HepG2 (cell line): ENCODE measurements at regions not wholly inside any gene's neighbourhood (a gene's known extent, or its start where the extent isn't known, plus 50 kb on each side); places are given as distances from the start of the nearest gene placed in this dataset.

Experiments
- ATAC-seq: fragments of 200-7000 bp; cut with Tn5 transposase; 3 replicates; pipeline ENCODE4 v1.9.1; 2020; ENCODE audit warnings: mild to moderate bottlenecking, moderate library complexity
- BruUV-seq: library from RNA; stranded (reverse); fragments of 400-500 nt; replicated peaks from 2 replicates; lab custom pipeline; 2021; lab: Mats Ljungman, UMichigan
- CTCF ChIA-PET: fragments of 300-600 bp; formaldehyde crosslinking; extraction: SDS; loops from one replicate; lab custom pipeline; 2021; ENCODE audit warnings: low total read pairs, inconsistent platforms, low intra/inter-chr PET ratio; lab: Yijun Ruan, JAX
- POLR2A ChIA-PET: fragments of 350-600 bp; sonication (Branson Sonifier 250); formaldehyde crosslinking; loops from one replicate; lab custom pipeline; 2020; ENCODE audit warnings: antibody characterized with exemption, inconsistent platforms; lab: Yijun Ruan, JAX
- DNase-seq: peaks from one replicate; pipeline ENCODE4 v3.0.0-alpha.2; 2015; ENCODE audit warnings: low spot score
- FAIRE-seq: peaks from 3 replicates; lab custom pipeline; 2011; peaks lifted over from hg19 to GRCh38; lab: Jason Lieb, UNC
- H2AFZ ChIP-seq: one replicate; pipeline ENCODE4 v1.6.1; 2011; ENCODE audit warnings: low read length, inconsistent platforms
- H3K27ac ChIP-seq: fragments of 300-600 bp; 3 replicates; pipeline ENCODE4 v1.8.0; 2011; ENCODE audit warnings: mixed run types, mild to moderate bottlenecking, mixed read lengths, low read length, inconsistent platforms; ENCODE audit not compliant: insufficient read depth; ENCODE audit errors: extremely low read length
- H3K27me3 ChIP-seq, 2 experiments: fragments of 200-600 bp in 1 of 2; 2 replicates in 1 of 2; 3 replicates in 1 of 2; pipeline versions ENCODE4 v1.6.0 to v1.8.0; 2011; ENCODE audit warnings: low read length in 2 of 2, mild to moderate bottlenecking in 2 of 2, moderate library complexity in 2 of 2, inconsistent platforms in 1 of 2; ENCODE audit not compliant: insufficient read depth in 2 of 2, control insufficient read depth in 1 of 2
- H3K36me3 ChIP-seq, 2 experiments: fragments of 200-600 bp in 1 of 2; replicated peaks in 1 of 2; 2 replicates in 1 of 2; 3 replicates in 1 of 2; pipeline versions ENCODE4 v1.5.1 to v1.8.0; 2011; ENCODE audit warnings: low read length in 2 of 2, inconsistent platforms in 1 of 2; ENCODE audit not compliant: insufficient read depth in 2 of 2, control insufficient read depth in 1 of 2
- H3K4me1 ChIP-seq: 2 replicates; pipeline ENCODE4 v1.5.1; 2012; ENCODE audit warnings: low read length, inconsistent platforms; ENCODE audit not compliant: insufficient read depth
- H3K4me2 ChIP-seq: 2 replicates; pipeline ENCODE4 v1.6.0; 2011; ENCODE audit warnings: low read depth, low read length, inconsistent platforms
- H3K4me3 ChIP-seq, 3 experiments: fragments of 200-600 bp in 1 of 3; sonication (generic), shearing (Covaris generic) in 1 of 3; replicated peaks in 1 of 3; 2 replicates each; pipeline ENCODE4 v1.5.1; 2011 to 2016; ENCODE audit warnings: low read length in 3 of 3, inconsistent platforms in 2 of 3, low read depth in 2 of 3, mild to moderate bottlenecking in 2 of 3, control low read depth in 1 of 3, mixed read lengths in 1 of 3; ENCODE audit not compliant: insufficient read depth in 1 of 3
- H3K79me2 ChIP-seq: one replicate; pipeline ENCODE4 v1.6.1; 2011; ENCODE audit warnings: low read length, inconsistent platforms; ENCODE audit not compliant: insufficient read depth
- H3K9ac ChIP-seq: 2 replicates; pipeline ENCODE4 v1.6.0; 2011; ENCODE audit warnings: mild to moderate bottlenecking, low read depth, low read length, inconsistent platforms; ENCODE audit not compliant: insufficient read depth
- H3K9me3 ChIP-seq: 2 replicates; pipeline ENCODE4 v1.5.1; 2012; ENCODE audit warnings: mild to moderate bottlenecking, low read length
- H4K20me1 ChIP-seq: 2 replicates; pipeline ENCODE4 v1.6.0; 2011; ENCODE audit warnings: inconsistent platforms, mild to moderate bottlenecking, low read length, moderate library complexity; ENCODE audit not compliant: insufficient read depth
- HOXA9 ChIP-seq: sonication (generic); formaldehyde crosslinking; IDR thresholded peaks from 2 replicates; pipeline ENCODE4 v1.8.1; 2022; ENCODE audit warnings: missing genetic modification reagents, mild to moderate bottlenecking, moderate library complexity, borderline replicate concordance
- HOXD1 ChIP-seq: sonication (generic); formaldehyde crosslinking; IDR thresholded peaks from 2 replicates; pipeline ENCODE4 v1.5.0; 2020; ENCODE audit warnings: missing genetic modification reagents
- SUZ12 ChIP-seq: fragments of 150-350 bp; IDR thresholded peaks from 2 replicates; pipeline ENCODE4 v1.6.1; 2014; ENCODE audit warnings: low read depth, low read length
- U2AF1 ChIP-seq: fragments of 200-400 bp; formaldehyde crosslinking; optimal IDR thresholded peaks from 2 replicates; pipeline ENCODE3; 2017; ENCODE audit warnings: mild to moderate bottlenecking, low read depth, low read length
- ZNF143 ChIP-seq: sonication (generic); formaldehyde crosslinking; IDR thresholded peaks from 2 replicates; pipeline ENCODE4 v1.4.0; 2020; ENCODE audit warnings: missing genetic modification reagents
- ZNF501 ChIP-seq: sonication (generic); formaldehyde crosslinking; IDR thresholded peaks from 2 replicates; pipeline ENCODE4 v1.5.1; 2020; ENCODE audit warnings: mild to moderate bottlenecking, moderate library complexity, missing genetic modification reagents
- ZNF552 ChIP-seq: sonication (generic); formaldehyde crosslinking; IDR thresholded peaks from 2 replicates; pipeline ENCODE4 v1.9.0; 2022; ENCODE audit warnings: missing genetic modification reagents, mild to moderate bottlenecking, borderline replicate concordance
- ZSCAN31 ChIP-seq: sonication (generic); formaldehyde crosslinking; IDR thresholded peaks from 2 replicates; pipeline ENCODE4 v1.5.0; 2020; ENCODE audit warnings: low read depth, mild to moderate bottlenecking, missing genetic modification reagents
- WGBS: methylation state at CpG from one replicate; pipeline ENCODE4 v1.1.6; 2017; ENCODE audit warnings: low lambda C conversion rate; 5-methylcytosine and 5-hydroxymethylcytosine counted together
- in situ Hi-C: cut with HindIII; loops from 2 replicates; pipeline ENCODE4 v1.10.0; 2017; ENCODE audit warnings: low pct_unique_long_range_greater_than_20kb; ENCODE audit not compliant: extremely low pct_ligation_motif_present
- intact Hi-C: fragments of 100-400 bp; cut with micrococcal nuclease; formaldehyde crosslinking; loops from one replicate; pipeline ENCODE4 v1.10.0; 2022; ENCODE audit not compliant: unreplicated experiment
- TF ChIP-seq, protein P1 (sequence below): sonication (generic); formaldehyde crosslinking; IDR thresholded peaks from 2 replicates; pipeline ENCODE4 v1.4.0; 2020; ENCODE audit warnings: missing genetic modification reagents
- TF ChIP-seq, protein P2 (sequence below): sonication (generic); formaldehyde crosslinking; IDR thresholded peaks from 2 replicates; pipeline ENCODE4 v1.4.0; 2020; ENCODE audit warnings: missing genetic modification reagents, borderline replicate concordance
- TF ChIP-seq, protein P3 (sequence below): sonication (generic); formaldehyde crosslinking; IDR thresholded peaks from 2 replicates; pipeline ENCODE4 v1.4.0; 2020; ENCODE audit warnings: missing genetic modification reagents
- TF ChIP-seq, protein P4 (sequence below): sonication (generic); formaldehyde crosslinking; IDR thresholded peaks from 2 replicates; pipeline ENCODE4 v1.4.0; 2020; ENCODE audit warnings: missing genetic modification reagents, borderline replicate concordance

DNA sequence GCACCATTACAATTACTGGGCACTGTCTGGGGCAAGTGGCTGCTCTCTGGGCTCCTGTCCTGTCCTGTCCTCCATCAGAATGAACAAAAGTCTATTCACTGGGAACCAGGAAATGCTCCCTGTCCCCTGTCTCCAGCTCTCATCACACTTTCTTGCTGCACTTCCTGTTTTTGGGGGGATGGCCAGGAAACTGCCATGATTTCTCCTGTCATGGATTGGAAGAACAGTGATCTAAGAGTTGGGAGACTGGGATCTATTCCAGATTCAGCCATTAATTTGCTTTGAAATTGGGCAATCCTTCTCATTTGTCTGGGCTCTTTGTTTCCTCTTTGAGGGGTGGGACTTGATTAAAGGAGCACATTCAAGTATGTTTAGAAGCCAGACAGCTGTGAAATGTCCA, 61.4 kb upstream of the KIRREL3 start (continued):
- TF ChIP-seq, protein P1, sequence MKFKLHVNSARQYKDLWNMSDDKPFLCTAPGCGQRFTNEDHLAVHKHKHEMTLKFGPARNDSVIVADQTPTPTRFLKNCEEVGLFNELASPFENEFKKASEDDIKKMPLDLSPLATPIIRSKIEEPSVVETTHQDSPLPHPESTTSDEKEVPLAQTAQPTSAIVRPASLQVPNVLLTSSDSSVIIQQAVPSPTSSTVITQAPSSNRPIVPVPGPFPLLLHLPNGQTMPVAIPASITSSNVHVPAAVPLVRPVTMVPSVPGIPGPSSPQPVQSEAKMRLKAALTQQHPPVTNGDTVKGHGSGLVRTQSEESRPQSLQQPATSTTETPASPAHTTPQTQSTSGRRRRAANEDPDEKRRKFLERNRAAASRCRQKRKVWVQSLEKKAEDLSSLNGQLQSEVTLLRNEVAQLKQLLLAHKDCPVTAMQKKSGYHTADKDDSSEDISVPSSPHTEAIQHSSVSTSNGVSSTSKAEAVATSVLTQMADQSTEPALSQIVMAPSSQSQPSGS (CRISPR knock-in tag): no peak
- TF ChIP-seq, protein P2, sequence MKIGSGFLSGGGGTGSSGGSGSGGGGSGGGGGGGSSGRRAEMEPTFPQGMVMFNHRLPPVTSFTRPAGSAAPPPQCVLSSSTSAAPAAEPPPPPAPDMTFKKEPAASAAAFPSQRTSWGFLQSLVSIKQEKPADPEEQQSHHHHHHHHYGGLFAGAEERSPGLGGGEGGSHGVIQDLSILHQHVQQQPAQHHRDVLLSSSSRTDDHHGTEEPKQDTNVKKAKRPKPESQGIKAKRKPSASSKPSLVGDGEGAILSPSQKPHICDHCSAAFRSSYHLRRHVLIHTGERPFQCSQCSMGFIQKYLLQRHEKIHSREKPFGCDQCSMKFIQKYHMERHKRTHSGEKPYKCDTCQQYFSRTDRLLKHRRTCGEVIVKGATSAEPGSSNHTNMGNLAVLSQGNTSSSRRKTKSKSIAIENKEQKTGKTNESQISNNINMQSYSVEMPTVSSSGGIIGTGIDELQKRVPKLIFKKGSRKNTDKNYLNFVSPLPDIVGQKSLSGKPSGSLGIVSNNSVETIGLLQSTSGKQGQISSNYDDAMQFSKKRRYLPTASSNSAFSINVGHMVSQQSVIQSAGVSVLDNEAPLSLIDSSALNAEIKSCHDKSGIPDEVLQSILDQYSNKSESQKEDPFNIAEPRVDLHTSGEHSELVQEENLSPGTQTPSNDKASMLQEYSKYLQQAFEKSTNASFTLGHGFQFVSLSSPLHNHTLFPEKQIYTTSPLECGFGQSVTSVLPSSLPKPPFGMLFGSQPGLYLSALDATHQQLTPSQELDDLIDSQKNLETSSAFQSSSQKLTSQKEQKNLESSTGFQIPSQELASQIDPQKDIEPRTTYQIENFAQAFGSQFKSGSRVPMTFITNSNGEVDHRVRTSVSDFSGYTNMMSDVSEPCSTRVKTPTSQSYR (CRISPR knock-in tag): no peak
- TF ChIP-seq U2AF1: no peak

DNA sequence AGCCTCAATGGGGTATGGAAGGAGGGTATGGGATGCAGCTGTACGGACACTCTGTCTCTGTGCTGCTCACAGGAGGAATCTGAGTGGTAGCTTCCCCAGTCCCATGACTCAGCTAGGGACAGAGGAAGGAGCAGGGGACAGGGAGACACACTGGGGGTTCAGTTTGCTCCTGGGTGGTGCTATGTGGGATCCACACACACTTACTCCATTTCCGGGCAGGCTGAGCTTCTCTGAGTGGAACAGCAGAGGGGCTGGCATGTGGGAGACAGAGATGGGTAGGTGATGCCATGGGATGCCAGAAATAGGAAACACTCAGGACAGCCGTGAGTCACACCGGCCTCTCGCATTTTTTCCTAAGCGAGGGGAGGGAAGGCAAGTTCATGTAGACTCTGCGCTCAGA, 59.2 kb upstream of the KIRREL3 start:
- no peaks in the 10 kb centered on the region for H4K20me1 ChIP-seq
- 25% methylated on average over 7 of the region's 7 CpGs for WGBS
- H3K79me2 ChIP-seq: no peaks in the 10 kb centered on the region
- FAIRE-seq (no peak), ATAC-seq (no peak), DNase-seq (no peak)
- H3K4me1 ChIP-seq: no peaks in the 10 kb centered on the region
- peaks cover 0 to 9% of the 10 kb centered on the region in 2 experiments; a peak in 1 of 5 replicates for H3K27me3 ChIP-seq
- TF ChIP-seq, protein P3, sequence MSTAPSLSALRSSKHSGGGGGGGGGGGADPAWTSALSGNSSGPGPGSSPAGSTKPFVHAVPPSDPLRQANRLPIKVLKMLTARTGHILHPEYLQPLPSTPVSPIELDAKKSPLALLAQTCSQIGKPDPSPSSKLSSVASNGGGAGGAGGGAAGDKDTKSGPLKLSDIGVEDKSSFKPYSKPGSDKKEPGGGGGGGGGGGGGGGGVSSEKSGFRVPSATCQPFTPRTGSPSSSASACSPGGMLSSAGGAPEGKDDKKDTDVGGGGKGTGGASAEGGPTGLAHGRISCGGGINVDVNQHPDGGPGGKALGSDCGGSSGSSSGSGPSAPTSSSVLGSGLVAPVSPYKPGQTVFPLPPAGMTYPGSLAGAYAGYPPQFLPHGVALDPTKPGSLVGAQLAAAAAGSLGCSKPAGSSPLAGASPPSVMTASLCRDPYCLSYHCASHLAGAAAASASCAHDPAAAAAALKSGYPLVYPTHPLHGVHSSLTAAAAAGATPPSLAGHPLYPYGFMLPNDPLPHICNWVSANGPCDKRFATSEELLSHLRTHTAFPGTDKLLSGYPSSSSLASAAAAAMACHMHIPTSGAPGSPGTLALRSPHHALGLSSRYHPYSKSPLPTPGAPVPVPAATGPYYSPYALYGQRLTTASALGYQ: no peak
- TF ChIP-seq ZNF143 (CRISPR knock-in tag) (no peak), HOXD1 (no peak), ZSCAN31 (CRISPR knock-in tag) (no peak), ZNF501 (CRISPR knock-in tag) (no peak), SUZ12 (no peak), ZNF552 (CRISPR knock-in tag) (no peak), HOXA9 (CRISPR knock-in tag) (no peak)
- TF ChIP-seq, protein P4, sequence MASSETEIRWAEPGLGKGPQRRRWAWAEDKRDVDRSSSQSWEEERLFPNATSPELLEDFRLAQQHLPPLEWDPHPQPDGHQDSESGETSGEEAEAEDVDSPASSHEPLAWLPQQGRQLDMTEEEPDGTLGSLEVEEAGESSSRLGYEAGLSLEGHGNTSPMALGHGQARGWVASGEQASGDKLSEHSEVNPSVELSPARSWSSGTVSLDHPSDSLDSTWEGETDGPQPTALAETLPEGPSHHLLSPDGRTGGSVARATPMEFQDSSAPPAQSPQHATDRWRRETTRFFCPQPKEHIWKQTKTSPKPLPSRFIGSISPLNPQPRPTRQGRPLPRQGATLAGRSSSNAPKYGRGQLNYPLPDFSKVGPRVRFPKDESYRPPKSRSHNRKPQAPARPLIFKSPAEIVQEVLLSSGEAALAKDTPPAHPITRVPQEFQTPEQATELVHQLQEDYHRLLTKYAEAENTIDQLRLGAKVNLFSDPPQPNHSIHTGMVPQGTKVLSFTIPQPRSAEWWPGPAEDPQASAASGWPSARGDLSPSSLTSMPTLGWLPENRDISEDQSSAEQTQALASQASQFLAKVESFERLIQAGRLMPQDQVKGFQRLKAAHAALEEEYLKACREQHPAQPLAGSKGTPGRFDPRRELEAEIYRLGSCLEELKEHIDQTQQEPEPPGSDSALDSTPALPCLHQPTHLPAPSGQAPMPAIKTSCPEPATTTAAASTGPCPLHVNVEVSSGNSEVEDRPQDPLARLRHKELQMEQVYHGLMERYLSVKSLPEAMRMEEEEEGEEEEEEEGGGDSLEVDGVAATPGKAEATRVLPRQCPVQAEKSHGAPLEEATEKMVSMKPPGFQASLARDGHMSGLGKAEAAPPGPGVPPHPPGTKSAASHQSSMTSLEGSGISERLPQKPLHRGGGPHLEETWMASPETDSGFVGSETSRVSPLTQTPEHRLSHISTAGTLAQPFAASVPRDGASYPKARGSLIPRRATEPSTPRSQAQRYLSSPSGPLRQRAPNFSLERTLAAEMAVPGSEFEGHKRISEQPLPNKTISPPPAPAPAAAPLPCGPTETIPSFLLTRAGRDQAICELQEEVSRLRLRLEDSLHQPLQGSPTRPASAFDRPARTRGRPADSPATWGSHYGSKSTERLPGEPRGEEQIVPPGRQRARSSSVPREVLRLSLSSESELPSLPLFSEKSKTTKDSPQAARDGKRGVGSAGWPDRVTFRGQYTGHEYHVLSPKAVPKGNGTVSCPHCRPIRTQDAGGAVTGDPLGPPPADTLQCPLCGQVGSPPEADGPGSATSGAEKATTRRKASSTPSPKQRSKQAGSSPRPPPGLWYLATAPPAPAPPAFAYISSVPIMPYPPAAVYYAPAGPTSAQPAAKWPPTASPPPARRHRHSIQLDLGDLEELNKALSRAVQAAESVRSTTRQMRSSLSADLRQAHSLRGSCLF (CRISPR knock-in tag): no peak
- H3K4me2 ChIP-seq: no peak overlapping the region
- no peak overlapping the region for H3K4me3 ChIP-seq
- H3K27ac ChIP-seq: no peak overlapping the region
- CTCF ChIA-PET: no interaction called here
- no peak overlapping the region for H3K9ac ChIP-seq
- H2AFZ ChIP-seq: no peak overlapping the region
- H3K36me3 ChIP-seq: no peaks in the 10 kb centered on the region
- H3K9me3 ChIP-seq: no peaks in the 10 kb centered on the region
- POLR2A ChIA-PET: no interaction called here
- no TSS peak for BruUV-seq
- in situ Hi-C loops: no loop called here
- intact Hi-C loops: no loop called here
